OCI-LY7 (cell line): ENCODE measurements at regions not wholly inside any gene's neighbourhood (a gene's known extent, or its start where the extent isn't known, plus 50 kb on each side); places are given as distances from the start of the nearest gene placed in this dataset.

ENCODE experiments used
- BruUV-seq: library from RNA; stranded (reverse); fragments of 400-500 nt; replicated peaks from 2 replicates; lab custom pipeline; 2021; lab: Mats Ljungman, UMichigan
- CTCF ChIA-PET: fragments of 300-600 bp; sonication (Branson Sonifier 250); formaldehyde crosslinking; loops from one replicate; lab custom pipeline; 2022; ENCODE audit warnings: antibody characterized with exemption; ENCODE audit not compliant: unreplicated experiment; lab: Charles Lee
- POLR2A ChIA-PET: fragments of 300-600 bp; sonication (Branson Sonifier 250); formaldehyde crosslinking; loops from one replicate; lab custom pipeline; 2022; ENCODE audit warnings: antibody characterized with exemption; lab: Charles Lee
- DNase-seq: peaks from one replicate; pipeline ENCODE4 v3.0.0-alpha.2; 2015; ENCODE audit warnings: low spot score
- H2AFZ ChIP-seq: fragments of 200-600 bp; sonication (generic), shearing (Covaris generic); 2 replicates; pipeline ENCODE4 v1.6.1; 2014; ENCODE audit warnings: mild to moderate bottlenecking, antibody characterized with exemption, low read length, moderate library complexity
- H3K27ac ChIP-seq: fragments of 200-600 bp; sonication (generic); 2 replicates; pipeline ENCODE4 v1.5.1; 2014; ENCODE audit warnings: mixed run types, low read depth, mild to moderate bottlenecking, moderate library complexity, low read length, inconsistent platforms; ENCODE audit not compliant: poor library complexity, severe bottlenecking
- H3K36me3 ChIP-seq: fragments of 200-600 bp; sonication (generic); 2 replicates; pipeline ENCODE4 v1.6.1; 2014; ENCODE audit warnings: mild to moderate bottlenecking, antibody characterized with exemption, low read length, moderate library complexity, mixed read lengths; ENCODE audit not compliant: insufficient read depth
- H3K4me1 ChIP-seq: fragments of 200-600 bp; sonication (generic); 2 replicates; pipeline ENCODE4 v1.5.1; 2014; ENCODE audit warnings: mild to moderate bottlenecking, low read length; ENCODE audit not compliant: insufficient read depth, poor library complexity, severe bottlenecking
- H3K4me2 ChIP-seq: fragments of 200-600 bp; sonication (generic); 2 replicates; pipeline ENCODE4 v1.6.1; 2014; ENCODE audit warnings: mild to moderate bottlenecking, low read length
- H3K4me3 ChIP-seq: fragments of 200-600 bp; sonication (generic); 2 replicates; pipeline ENCODE4 v1.5.1; 2014; ENCODE audit warnings: mild to moderate bottlenecking, low read depth, low read length; ENCODE audit not compliant: poor library complexity, severe bottlenecking
- H3K79me2 ChIP-seq: fragments of 200-600 bp; sonication (generic); 2 replicates; pipeline ENCODE4 v1.6.1; 2016; ENCODE audit warnings: low read depth, mild to moderate bottlenecking, low read length, moderate library complexity, mixed read lengths; ENCODE audit not compliant: insufficient read depth
- H3K9me2 ChIP-seq: fragments of 200-600 bp; sonication (generic); 2 replicates; pipeline ENCODE4 v1.6.1; 2016; ENCODE audit warnings: mild to moderate bottlenecking, low read length, mixed read lengths; ENCODE audit not compliant: insufficient read depth
- H3K9me3 ChIP-seq: fragments of 200-600 bp; sonication (generic); 2 replicates; pipeline ENCODE4 v1.6.1; 2014; ENCODE audit warnings: mild to moderate bottlenecking, mixed run types, low read length, mixed read lengths
- H4K20me1 ChIP-seq: fragments of 200-600 bp; sonication (generic); 2 replicates; pipeline ENCODE4 v1.6.1; 2014; ENCODE audit warnings: mild to moderate bottlenecking, antibody characterized with exemption, low read length, moderate library complexity, mixed read lengths; ENCODE audit not compliant: insufficient read depth
- CTCF ChIP-seq: fragments of 200-600 bp; sonication (generic); conservative IDR thresholded peaks from 2 replicates; pipeline ENCODE4 v1.5.1; 2014; ENCODE audit warnings: mild to moderate bottlenecking, antibody characterized with exemption, low read length, moderate library complexity, mixed read lengths
- EZH2phosphoT487 ChIP-seq: fragments of 200-600 bp; sonication (generic); IDR thresholded peaks from 2 replicates; pipeline ENCODE4 v1.6.1; 2018; ENCODE audit warnings: low read depth, borderline replicate concordance, mild to moderate bottlenecking, mixed run types, antibody characterized with exemption, low read length, moderate library complexity, mixed read lengths
- intact Hi-C: fragments of 100-400 bp; cut with micrococcal nuclease; formaldehyde crosslinking; loops from one replicate; pipeline ENCODE4 v1.10.0; 2022; ENCODE audit not compliant: unreplicated experiment

GRCh38 chr16:85391175-85391707 lies 221.9 kb upstream of the GSE1 start:
- intact Hi-C loops: loop anchor here (10.0 kb wide), 1 partner anchor 146 kb away; no protein-coding TSS in a partner anchor
- Histone ChIP-seq H2AFZ (no peak overlapping the region), H3K27ac (no peak overlapping the region), H3K36me3 (no peaks in the 10 kb centered on the region), H3K4me1 (peaks cover 4% of the 10 kb centered on the region), H3K4me2 (no peak overlapping the region), H3K79me2 (no peaks in the 10 kb centered on the region), H4K20me1 (no peaks in the 10 kb centered on the region), H3K4me3 (no peak overlapping the region), H3K9me2 (no peaks in the 10 kb centered on the region), H3K9me3 (no peaks in the 10 kb centered on the region)
- CTCF ChIA-PET: interaction anchor here (0.6 to 0.8 kb wide), 2 partner anchors 11 to 31 kb away, joined by 3 to 4 read pairs; no protein-coding TSS in a partner anchor
- no TSS peak for BruUV-seq
- TF ChIP-seq CTCF (no peak), EZH2phosphoT487 (no peak)
- no peak for DNase-seq
- POLR2A ChIA-PET: no interaction called here

- Histone ChIP-seq H4K20me1 (no peaks in the 10 kb centered on the region), H3K9me3 (no peaks in the 10 kb centered on the region), H3K4me2 (no peak overlapping the region), H2AFZ (no peak overlapping the region), H3K4me3 (no peak overlapping the region), H3K9me2 (no peaks in the 10 kb centered on the region), H3K27ac (no peak overlapping the region), H3K4me1 (peaks cover 4% of the 10 kb centered on the region), H3K36me3 (no peaks in the 10 kb centered on the region), H3K79me2 (no peaks in the 10 kb centered on the region)
- ChIA-PET CTCF (interaction anchor here (1.9 kb wide), 1 partner anchor 24 kb away, joined by 4 read pairs; no protein-coding TSS in a partner anchor), POLR2A (no interaction called here)
- BruUV-seq: no TSS peak
- intact Hi-C loops: loop anchor here (10.0 kb wide), 1 partner anchor 147 kb away; no protein-coding TSS in a partner anchor
- no peak for DNase-seq
- no peak for TF ChIP-seq EZH2phosphoT487
- no peak for TF ChIP-seq CTCF
Observed at GRCh38 chr16:85391769-85392583, 221.1 kb upstream of the GSE1 start.
